ENCODE measurements at regions not wholly inside any gene's neighbourhood (a gene's known extent, or its start where the extent isn't known, plus 50 kb on each side); places are given as distances from the start of the nearest gene placed in this dataset.

GRCh38 chr7:9796241-9796640, 1177.4 kb upstream of the PHF14 start:
- TF ChIP-seq CTCF (IDR thresholded peaks at IDR 0.05; ENCODE audit: low read depth, low read length) (no peak), POLR2A (IDR thresholded peaks at IDR 0.05; ENCODE audit: extremely low read depth, insufficient read length) (no peak), MAX (IDR thresholded peaks at IDR 0.05; ENCODE audit: low read depth, low read length) (no peak), MYC (IDR thresholded peaks at IDR 0.05; ENCODE audit: low read depth, low read length) (no peak)

All from NB4 (cell line).